IMR-90 (cell line): ENCODE measurements at regions not wholly inside any gene's neighbourhood (a gene's known extent, or its start where the extent isn't known, plus 50 kb on each side); places are given as distances from the start of the nearest gene placed in this dataset.

ENCODE experiments used
- ATAC-seq: fragments of 200-7000 bp; cut with Tn5 transposase; 2 replicates; pipeline ENCODE4 v1.9.1; 2020; ENCODE audit warnings: low read depth, mild to moderate bottlenecking, moderate library complexity
- BruUV-seq: library from RNA; stranded (reverse); fragments of 400-500 nt; replicated peaks from 2 replicates; lab custom pipeline; 2021; lab: Mats Ljungman, UMichigan
- CTCF ChIA-PET: fragments of 300-600 bp; formaldehyde crosslinking; extraction: SDS; loops from one replicate; lab custom pipeline; 2021; ENCODE audit warnings: antibody characterized with exemption; lab: Yijun Ruan, JAX
- POLR2A ChIA-PET: fragments of 300-600 bp; sonication (Branson Sonifier 250); formaldehyde crosslinking; loops from one replicate; lab custom pipeline; 2022; ENCODE audit warnings: antibody characterized with exemption; ENCODE audit not compliant: unreplicated experiment; lab: Charles Lee
- DNase-seq: peaks from one replicate; pipeline ENCODE4 v3.0.0; 2013
- H2AFZ ChIP-seq: replicated peaks from 2 replicates; pipeline ENCODE3; 2013; ENCODE audit warnings: low read length, mild to moderate bottlenecking; ENCODE audit not compliant: poor library complexity
- H2AK5ac ChIP-seq: 2 replicates; pipeline ENCODE4 v1.6.1; 2013; ENCODE audit warnings: low read depth, low read length, inconsistent platforms
- H2AK9ac ChIP-seq: replicated peaks from 2 replicates; pipeline ENCODE3; 2013; ENCODE audit warnings: mild to moderate bottlenecking, low read depth, low read length, moderate library complexity; ENCODE audit not compliant: poor library complexity
- H2BK120ac ChIP-seq: 2 replicates; pipeline ENCODE4 v1.6.1; 2013; ENCODE audit warnings: low read depth, low read length, inconsistent platforms
- H2BK15ac ChIP-seq: 3 replicates; pipeline ENCODE4 v1.6.1; 2013; ENCODE audit warnings: low read depth, low read length, inconsistent platforms
- H2BK20ac ChIP-seq: 2 replicates; pipeline ENCODE4 v1.6.1; 2013; ENCODE audit warnings: low read depth, mild to moderate bottlenecking, inconsistent platforms, low read length, moderate library complexity
- H2BK5ac ChIP-seq: 2 replicates; pipeline ENCODE4 v1.6.1; 2013; ENCODE audit warnings: mild to moderate bottlenecking, low read depth, low read length, inconsistent platforms; ENCODE audit not compliant: poor library complexity, severe bottlenecking
- H3K14ac ChIP-seq: replicated peaks from 2 replicates; pipeline ENCODE4 v1.6.1; 2013; ENCODE audit warnings: low read depth, low read length, inconsistent platforms
- H3K18ac ChIP-seq: 2 replicates; pipeline ENCODE4 v1.6.1; 2013; ENCODE audit warnings: low read depth, low read length, control low read depth
- H3K23ac ChIP-seq: 2 replicates; pipeline ENCODE4 v1.6.1; 2013; ENCODE audit warnings: low read depth, low read length, inconsistent platforms
- H3K27ac ChIP-seq: 2 replicates; pipeline ENCODE4 v1.5.1; 2013; ENCODE audit warnings: mild to moderate bottlenecking, control low read depth, low read length; ENCODE audit not compliant: insufficient read depth
- H3K27me3 ChIP-seq: 2 replicates; pipeline ENCODE4 v1.6.1; 2013; ENCODE audit warnings: low read length; ENCODE audit not compliant: control insufficient read depth, insufficient read depth
- H3K36me3 ChIP-seq: 2 replicates; pipeline ENCODE4 v1.6.1; 2013; ENCODE audit warnings: low read length, mixed read lengths; ENCODE audit not compliant: control insufficient read depth, insufficient read depth
- H3K4ac ChIP-seq: 2 replicates; pipeline ENCODE4 v1.6.1; 2013; ENCODE audit warnings: low read depth, low read length, inconsistent platforms
- H3K4me1 ChIP-seq: 2 replicates; pipeline ENCODE4 v1.6.1; 2013; ENCODE audit warnings: low read length, mixed read lengths; ENCODE audit not compliant: control insufficient read depth, insufficient read depth
- H3K4me2 ChIP-seq: 2 replicates; pipeline ENCODE4 v1.6.1; 2013; ENCODE audit warnings: low read depth, mild to moderate bottlenecking, control low read depth, low read length, moderate library complexity
- H3K4me3 ChIP-seq: 2 replicates; pipeline ENCODE4 v1.5.1; 2013; ENCODE audit warnings: low read depth, mild to moderate bottlenecking, control low read depth, low read length, moderate library complexity; ENCODE audit not compliant: insufficient read depth
- H3K56ac ChIP-seq: 2 replicates; pipeline ENCODE4 v1.6.1; 2013; ENCODE audit warnings: low read length, inconsistent platforms; ENCODE audit not compliant: insufficient read depth; ENCODE audit errors: extremely low read depth
- H3K79me1 ChIP-seq, 2 experiments: 2 replicates each; pipeline ENCODE4 v1.6.1; 2013; ENCODE audit warnings: low read length in 2 of 2, inconsistent platforms in 1 of 2, low read depth in 1 of 2
- H3K9ac ChIP-seq: 2 replicates; pipeline ENCODE4 v1.6.1; 2013; ENCODE audit warnings: low read depth, low read length, control low read depth
- H3K9me1 ChIP-seq: 2 replicates; pipeline ENCODE4 v1.6.1; 2013; ENCODE audit warnings: low read length, inconsistent platforms; ENCODE audit not compliant: insufficient read depth
- H3K9me3 ChIP-seq: 2 replicates; pipeline ENCODE4 v1.6.1; 2013; ENCODE audit warnings: low read length; ENCODE audit not compliant: control insufficient read depth, insufficient read depth
- H4K20me1 ChIP-seq: 2 replicates; pipeline ENCODE4 v1.6.1; 2013; ENCODE audit warnings: low read length, inconsistent platforms; ENCODE audit not compliant: insufficient read depth
- H4K5ac ChIP-seq: 2 replicates; pipeline ENCODE4 v1.6.1; 2013; ENCODE audit warnings: mild to moderate bottlenecking, low read depth, low read length, control low read depth
- H4K8ac ChIP-seq, 2 experiments: 2 replicates each; pipeline ENCODE4 v1.6.1; 2013; ENCODE audit warnings: low read depth in 2 of 2, low read length in 2 of 2, control low read depth in 1 of 2, inconsistent platforms in 1 of 2
- H4K91ac ChIP-seq: 2 replicates; pipeline ENCODE4 v1.6.1; 2013; ENCODE audit warnings: low read depth, low read length, inconsistent platforms; ENCODE audit not compliant: insufficient read depth
- BHLHE40 ChIP-seq: fragments of 150-350 bp; IDR thresholded peaks from 2 replicates; pipeline ENCODE4 v1.6.1; 2016; ENCODE audit warnings: mild to moderate bottlenecking, low read depth, low read length
- CEBPB ChIP-seq: IDR thresholded peaks from 2 replicates; pipeline ENCODE4 v1.6.1; 2012; ENCODE audit warnings: low read depth, low read length, improper control_type of control experiment
- ELK1 ChIP-seq: fragments of 150-350 bp; IDR thresholded peaks from 2 replicates; pipeline ENCODE4 v1.6.1; 2016; ENCODE audit warnings: low read depth, mild to moderate bottlenecking, low read length, moderate library complexity, borderline replicate concordance
- FOS ChIP-seq: fragments of 150-350 bp; IDR thresholded peaks from 2 replicates; pipeline ENCODE4 v1.6.1; 2016; ENCODE audit warnings: low read depth, low read length
- MAFK ChIP-seq: IDR thresholded peaks from 2 replicates; pipeline ENCODE4 v1.6.1; 2012; ENCODE audit warnings: low read depth, low read length, improper control_type of control experiment
- MAZ ChIP-seq: IDR thresholded peaks from 2 replicates; pipeline ENCODE4 v1.6.1; 2012; ENCODE audit warnings: low read depth, mild to moderate bottlenecking, low read length, improper control_type of control experiment, moderate library complexity, borderline replicate concordance
- POLR2A ChIP-seq: IDR thresholded peaks from 2 replicates; pipeline ENCODE4 v1.6.1; 2012; ENCODE audit warnings: mild to moderate bottlenecking, low read depth, low read length
- WGBS, 2 experiments: methylation state at CpG; one replicate each; pipeline versions ENCODE4 v1.1.5 to v1.1.7; 2013; ENCODE audit warnings: missing lambda C conversion rate in 2 of 2; ENCODE audit not compliant: insufficient read length in 1 of 2; ENCODE audit errors: extremely low coverage in 2 of 2; 5-methylcytosine and 5-hydroxymethylcytosine counted together
- dilution Hi-C: fragments of 300-500 bp; cut with HindIII; formaldehyde crosslinking; loops from one replicate; pipeline ENCODE4 v1.14.3; 2018; ENCODE audit warnings: low sequenced_read_pairs; ENCODE audit not compliant: unreplicated experiment
- in situ Hi-C: fragments of 300-500 bp; cut with MboI; formaldehyde crosslinking; loops from 3 replicates; pipeline ENCODE4 v1.14.3; 2019; ENCODE audit warnings: low sequenced_read_pairs, inconsistent platforms, mixed read lengths
- intact Hi-C: fragments of 100-400 bp; cut with micrococcal nuclease; formaldehyde crosslinking; loops from 2 replicates; pipeline ENCODE4 v1.10.0; 2022

- Histone ChIP-seq H2BK5ac (no peak overlapping the region), H3K27me3 (no peaks in the 10 kb centered on the region), H3K79me1 (no peaks in the 10 kb centered on the region), H3K14ac (no peak overlapping the region), H2AK5ac (no peak overlapping the region), H2AK9ac (no peak overlapping the region), H3K36me3 (no peaks in the 10 kb centered on the region), H2AFZ (no peak overlapping the region), H3K4ac (no peak overlapping the region), H2BK15ac (no peak overlapping the region), H3K9me3 (peaks cover 38% of the 10 kb centered on the region), H3K9me1 (no peaks in the 10 kb centered on the region), H3K18ac (no peak overlapping the region), H3K4me1 (no peaks in the 10 kb centered on the region), H4K8ac (no peak overlapping the region), H4K5ac (no peak overlapping the region), H3K27ac (no peak overlapping the region), H2BK120ac (no peak overlapping the region), H3K4me2 (no peak overlapping the region), H4K20me1 (no peaks in the 10 kb centered on the region), H3K56ac (no peak overlapping the region), H3K23ac (no peak overlapping the region), H2BK20ac (no peak overlapping the region), H3K9ac (no peak overlapping the region), H3K4me3 (no peak overlapping the region), H4K91ac (no peak overlapping the region)
- DNase-seq (no peak), ATAC-seq (no peak)
- TF ChIP-seq FOS (no peak), MAFK (no peak), MAZ (no peak), ELK1 (no peak), POLR2A (no peak), CEBPB (no peak), BHLHE40 (no peak)
- in situ Hi-C loops, result no loop called here
- 52% methylated on average over 2 of the region's 3 CpGs; no CpG with 5 or more reads in 1 of the 2 experiments for WGBS, 2 experiments
- dilution Hi-C loops, result no loop called here
- no TSS peak for BruUV-seq
- ChIA-PET CTCF (no interaction called here), POLR2A (no interaction called here)
- intact Hi-C loops, result no loop called here
Observed at GRCh38 chr18:78853341-78853740, 126.3 kb upstream of the SALL3 start.
